GM18498 (cell line): ENCODE measurements at regions not wholly inside any gene's neighbourhood (a gene's known extent, or its start where the extent isn't known, plus 50 kb on each side); places are given as distances from the start of the nearest gene placed in this dataset.

ENCODE experiments used
- ATAC-seq: cut with Tn5 transposase; IDR thresholded peaks from one replicate; pipeline ENCODE4 v1.9.1; 2021; ENCODE audit warnings: mild to moderate bottlenecking, moderate library complexity; ENCODE audit not compliant: unreplicated experiment

DNA sequence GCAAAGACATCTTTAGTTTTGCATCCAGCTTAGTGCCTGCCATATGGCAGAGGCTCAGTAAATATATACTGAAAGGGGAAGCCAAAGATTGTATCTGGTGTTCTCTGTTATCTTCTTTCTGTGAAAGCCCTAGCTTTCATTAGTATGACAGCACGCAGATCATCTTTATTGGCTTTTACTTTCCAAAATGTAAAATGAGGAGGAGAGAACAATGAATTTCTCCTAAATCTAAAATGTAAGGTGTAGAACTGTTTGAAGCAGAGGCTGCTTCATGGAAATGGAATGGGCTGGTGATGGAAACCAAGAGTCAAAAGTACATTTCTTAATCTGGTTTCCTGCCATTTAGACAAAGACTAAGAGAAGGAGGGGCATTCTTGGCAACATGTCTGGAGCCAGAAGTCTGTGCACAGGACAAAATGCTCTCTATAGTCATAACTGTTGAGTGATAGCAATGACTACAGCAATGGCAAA is 1029.9 kb upstream of the PIK3C3 start:
- ATAC-seq: no peak

DNA sequence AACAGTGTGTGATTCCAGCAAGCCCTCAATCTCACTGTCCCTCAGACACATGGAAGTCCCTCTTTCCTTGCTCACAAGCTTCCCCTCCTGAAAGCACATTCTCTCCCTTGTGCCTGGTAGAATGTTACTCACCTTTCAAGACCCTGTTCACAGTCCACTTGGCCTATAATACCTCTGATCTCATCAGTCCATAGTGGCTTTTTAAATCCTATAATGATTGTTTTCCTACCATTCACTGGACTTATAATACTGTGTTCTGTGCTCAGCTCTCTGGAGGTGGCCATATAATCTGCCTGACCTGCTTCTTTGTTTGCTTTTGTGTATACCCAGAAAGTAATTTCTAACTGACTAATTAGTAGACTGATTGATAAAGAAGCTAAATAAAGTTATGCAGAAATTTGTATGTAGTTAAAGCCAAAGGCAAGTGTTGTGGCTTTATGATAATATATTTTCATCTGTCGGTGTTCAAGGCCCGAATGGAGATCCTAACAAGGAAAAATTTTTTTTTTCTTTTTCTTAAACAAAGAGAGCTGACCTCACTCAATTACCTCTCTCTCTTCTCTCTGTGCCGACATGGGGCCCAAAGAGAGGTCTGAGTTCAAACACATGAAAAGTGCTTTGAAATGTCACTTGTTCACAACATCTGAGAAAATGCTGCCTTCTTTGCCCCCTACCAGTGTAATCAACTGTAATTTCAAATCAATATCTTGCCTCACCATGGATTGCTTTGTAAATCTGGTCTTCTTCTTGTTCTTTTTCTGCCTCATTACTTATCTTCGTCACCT is 1033.0 kb upstream of the PIK3C3 start:
- ATAC-seq: no peak

DNA sequence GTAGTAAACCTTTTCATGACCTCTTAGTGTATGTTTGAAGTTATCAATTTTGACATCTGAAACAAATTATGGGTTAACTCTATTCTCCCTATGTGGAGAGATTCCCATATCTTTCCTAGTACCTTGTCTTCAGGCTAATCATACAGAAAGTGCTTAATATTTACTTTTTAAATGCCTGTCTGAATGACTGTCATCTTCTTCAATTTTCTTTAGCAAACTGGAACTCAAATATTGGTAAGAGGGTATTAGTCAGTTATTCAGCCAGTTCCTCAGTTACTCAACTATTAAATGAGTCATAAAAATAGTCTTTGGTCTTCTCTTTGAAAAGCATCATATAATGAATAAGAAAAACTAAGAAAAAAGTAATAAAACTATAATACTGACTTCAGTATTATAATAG is 1038.0 kb upstream of the PIK3C3 start:
- ATAC-seq: no peak

DNA sequence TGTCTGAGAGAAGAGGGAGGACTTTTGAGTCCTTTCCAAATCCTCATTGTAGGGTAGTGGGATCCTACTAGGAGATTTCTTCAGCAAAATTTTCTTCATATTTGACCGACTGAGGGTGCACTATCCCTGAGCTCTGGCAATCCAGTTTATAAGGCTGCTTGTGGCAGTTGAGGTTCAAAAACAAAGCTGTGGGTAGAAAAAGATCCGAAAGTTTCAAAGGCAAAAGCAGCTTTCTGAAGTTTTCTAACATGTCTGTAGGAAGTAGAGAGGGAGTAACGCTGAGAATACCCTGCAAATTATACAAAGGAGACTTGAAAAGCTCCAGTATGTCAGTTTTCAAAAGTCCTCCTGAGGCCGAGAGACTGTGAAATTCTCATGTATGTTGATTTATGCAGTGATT is 1039.3 kb upstream of the PIK3C3 start:
- no peak for ATAC-seq

DNA sequence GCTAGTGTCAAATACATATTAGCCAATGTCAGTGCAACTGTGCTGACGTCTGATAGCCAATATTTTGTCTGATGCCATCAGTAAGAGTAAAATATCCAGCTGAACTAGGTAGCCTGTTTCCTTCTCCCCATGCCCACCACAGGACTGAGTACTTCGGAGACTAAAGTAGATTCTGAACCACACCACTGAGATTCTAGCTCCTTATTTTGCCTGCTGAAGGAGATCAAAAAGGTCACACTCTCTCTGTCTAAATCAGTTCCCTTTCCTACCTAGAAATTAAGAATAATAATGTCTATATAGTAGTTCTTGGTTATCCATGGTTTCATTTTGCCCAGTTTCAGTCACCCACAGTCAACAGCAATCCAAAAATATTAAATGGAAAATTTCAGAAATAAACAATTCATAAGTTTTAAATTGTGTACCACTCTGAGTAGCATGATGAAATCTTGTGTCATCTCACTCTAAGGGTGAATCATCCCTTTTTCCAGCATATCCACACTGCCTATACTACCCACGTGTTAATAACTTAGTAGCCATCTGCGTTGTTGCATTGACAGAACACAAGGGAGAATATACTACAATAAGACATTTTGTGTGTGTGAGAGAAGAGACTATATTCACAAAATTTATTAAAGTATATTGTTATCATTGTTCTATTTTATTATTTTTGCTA is 1043.3 kb upstream of the PIK3C3 start:
- ATAC-seq: no peak

DNA sequence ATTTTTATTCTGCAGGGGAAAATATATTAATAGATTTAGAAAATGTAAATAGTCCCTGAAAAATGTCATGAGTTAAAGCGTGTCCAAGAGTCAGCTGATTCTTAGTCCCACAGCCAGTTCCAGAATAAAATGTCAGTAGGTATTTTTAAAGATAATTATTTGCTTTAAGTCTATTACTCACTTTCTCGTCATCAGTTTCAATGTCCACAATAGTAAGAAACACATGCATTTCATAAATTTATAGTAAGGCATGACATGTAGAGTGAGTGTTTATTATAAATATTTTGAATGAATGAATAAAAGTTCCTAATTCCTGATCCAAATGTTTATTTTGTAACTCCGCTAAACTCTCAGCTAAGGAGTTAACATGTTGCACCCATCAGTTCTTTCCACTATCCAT is 1044.0 kb upstream of the PIK3C3 start:
- no peak for ATAC-seq

DNA sequence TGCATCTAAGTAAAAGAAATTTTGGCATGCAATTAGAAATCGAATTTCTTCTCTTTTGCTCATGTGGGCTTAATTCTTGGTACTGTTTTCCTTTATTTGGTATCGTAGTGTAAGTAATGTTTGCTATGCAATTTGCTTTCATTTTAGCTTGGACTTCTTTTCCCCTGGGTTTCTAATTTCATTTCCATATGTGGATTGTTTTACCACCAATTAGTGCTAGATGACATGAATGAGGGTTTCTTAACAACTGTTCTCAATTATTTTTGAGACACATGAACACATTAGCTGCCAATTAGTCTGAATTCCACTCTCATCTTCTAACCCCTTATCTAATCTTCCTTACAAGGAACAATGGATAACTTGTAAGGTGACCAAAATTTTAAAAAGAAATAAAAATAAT is 1047.2 kb upstream of the PIK3C3 start:
- no peak for ATAC-seq

DNA sequence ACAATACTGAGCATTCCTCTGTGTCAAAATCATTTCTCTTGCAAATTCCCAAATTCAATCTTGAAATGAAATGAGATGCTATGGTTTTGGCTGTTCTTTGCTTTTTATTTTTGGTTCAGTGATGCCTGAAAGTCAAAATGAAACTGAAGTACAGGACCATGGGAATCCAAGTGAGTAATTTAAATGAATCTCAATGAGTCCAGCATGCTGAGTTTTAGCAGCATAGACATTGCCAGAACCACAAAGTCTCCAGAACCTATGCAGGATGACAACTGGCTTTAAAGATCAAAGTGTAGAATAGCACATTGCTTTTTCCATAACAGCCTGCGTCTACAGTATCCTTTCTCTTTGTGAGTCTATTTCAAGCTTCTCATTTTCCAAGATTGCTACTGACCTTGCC is 1050.7 kb upstream of the PIK3C3 start:
- ATAC-seq: no peak

DNA sequence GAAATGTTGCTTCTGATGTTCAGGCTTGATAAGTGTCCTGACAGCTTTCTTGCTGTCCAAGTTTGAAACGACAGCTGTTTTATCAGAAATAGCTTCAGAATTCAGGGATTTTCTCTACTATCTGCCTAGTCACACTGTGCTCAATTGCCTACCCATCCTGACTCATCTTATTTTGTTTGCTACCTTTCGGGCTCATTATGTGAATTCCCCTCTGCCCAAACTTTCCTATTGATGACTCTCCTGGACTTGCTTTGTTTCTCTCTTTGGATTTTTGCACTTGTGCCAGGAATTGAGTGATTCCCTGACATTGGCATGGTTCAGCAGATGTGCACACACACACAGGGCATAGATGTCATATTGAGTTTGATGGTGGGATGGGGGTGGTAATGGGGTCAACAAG is 1052.6 kb upstream of the PIK3C3 start:
- no peak for ATAC-seq

DNA sequence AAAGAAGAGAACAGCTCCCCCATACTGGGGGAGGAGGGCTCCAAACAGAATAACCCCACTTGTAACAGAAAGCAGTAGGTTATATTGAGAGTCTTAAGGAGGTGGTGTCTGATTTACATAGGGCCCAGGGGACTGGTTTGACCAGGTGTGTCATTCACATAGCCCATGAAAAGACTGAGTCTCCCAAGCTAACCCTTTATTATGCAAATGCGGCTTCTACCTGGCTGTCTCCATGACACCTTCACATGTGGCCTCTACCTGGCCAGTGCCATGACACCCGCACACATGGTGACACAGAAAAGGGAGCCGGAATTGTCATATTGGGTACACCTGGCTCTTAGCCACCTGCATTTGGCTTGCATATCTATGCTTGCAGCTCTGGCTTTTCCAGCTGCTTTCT is 1057.2 kb upstream of the PIK3C3 start:
- no peak for ATAC-seq

DNA sequence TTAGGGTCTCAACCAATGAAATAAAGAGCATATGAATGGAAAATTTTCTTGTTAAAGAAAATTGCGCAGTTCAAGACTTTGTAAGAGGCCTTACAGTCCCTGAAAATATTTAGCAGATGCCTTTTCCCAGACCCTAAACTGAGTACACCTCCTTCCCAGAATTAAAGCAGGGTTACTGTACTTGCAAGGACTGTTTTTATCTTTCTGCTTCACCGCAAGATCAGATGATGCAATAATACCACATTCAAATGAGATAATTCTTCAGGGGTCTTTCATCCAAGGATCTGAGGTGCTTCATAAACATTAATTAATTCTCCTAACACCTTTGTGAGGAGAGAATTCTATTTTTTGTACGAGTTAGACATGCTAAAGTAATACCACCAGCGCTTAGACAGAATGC is 1071.8 kb upstream of the PIK3C3 start:
- no peak for ATAC-seq

DNA sequence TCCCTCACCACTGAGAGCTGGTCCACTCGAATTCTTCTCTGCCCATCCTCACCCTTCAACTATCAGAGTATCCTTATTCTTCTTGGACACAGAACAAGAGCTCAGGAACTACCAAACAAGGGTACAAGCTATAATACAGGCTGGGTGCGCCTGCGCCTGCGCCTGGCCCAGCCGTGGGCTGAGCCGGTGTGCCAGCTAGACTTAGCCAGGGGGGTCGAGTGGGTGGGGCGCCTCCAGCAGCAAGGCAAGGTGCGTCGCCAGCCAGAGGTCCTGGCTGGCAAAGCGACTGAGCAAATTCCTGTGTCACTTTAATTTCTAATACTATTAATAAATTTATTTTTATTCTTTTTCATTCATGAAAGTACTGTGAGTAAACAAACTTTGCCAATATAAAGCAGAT is 1072.6 kb upstream of the PIK3C3 start:
- ATAC-seq: no peak

DNA sequence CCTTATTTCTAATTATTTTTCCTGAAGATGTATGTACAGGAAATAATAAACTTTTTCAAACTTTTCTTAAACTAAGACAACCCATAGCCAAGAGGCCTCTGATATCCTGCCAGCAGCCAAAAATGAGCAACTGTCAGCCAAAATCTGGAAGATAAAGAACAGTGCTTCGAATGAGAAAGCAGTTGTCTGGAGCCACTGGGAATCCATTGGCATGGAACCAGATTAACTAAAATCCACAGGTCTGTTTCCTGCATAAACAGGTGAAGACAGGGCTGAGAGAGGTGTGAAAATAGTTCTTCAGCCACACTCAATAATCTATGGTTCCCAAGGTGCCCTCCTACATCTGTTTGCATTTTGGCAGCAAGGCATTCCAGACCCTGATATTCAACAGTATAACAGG is 1076.7 kb upstream of the PIK3C3 start:
- no peak for ATAC-seq

DNA sequence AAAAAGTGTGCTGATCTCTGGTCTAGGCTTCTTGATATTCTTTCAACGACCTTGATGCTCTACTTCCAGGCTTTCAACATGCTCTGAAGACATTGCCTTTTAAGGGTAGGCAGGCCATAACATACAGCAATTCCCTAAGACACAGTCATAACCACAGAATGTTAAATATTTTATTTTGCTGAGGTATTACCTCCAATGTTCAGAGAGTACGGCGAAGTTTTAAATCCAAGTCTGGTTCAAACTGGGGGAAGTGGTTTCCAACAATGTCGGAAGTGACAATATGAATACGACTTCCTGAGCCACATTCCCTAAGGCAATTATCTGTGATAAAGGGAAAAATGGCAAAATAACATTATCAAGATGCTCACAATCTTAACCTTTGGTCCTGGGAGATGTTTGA is 1077.9 kb upstream of the PIK3C3 start:
- ATAC-seq: no peak

DNA sequence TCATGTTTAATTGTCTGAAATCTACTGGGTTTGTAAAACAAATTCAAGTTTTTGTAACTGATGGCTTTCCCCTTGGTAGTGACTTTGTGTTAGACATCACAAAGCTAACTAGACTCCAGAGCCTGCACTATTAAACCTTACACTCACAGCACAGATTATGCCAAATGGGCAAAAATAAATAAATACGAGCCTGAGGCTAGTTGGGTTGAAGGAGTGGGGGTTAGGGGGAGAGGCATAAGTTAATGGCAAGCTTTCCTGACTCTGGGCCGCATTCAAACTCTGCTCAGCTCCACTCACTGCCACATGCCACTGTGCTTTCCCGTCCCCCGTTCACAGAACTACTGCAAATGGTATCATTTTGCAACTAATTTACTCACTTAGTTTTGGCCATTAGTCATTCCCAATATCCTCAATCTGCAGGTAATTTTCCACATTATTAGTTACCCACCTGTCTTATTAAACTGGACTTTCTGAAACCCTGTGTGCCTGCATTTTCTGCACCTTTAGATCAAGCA is 1079.9 kb upstream of the PIK3C3 start:
- ATAC-seq: no peak

DNA sequence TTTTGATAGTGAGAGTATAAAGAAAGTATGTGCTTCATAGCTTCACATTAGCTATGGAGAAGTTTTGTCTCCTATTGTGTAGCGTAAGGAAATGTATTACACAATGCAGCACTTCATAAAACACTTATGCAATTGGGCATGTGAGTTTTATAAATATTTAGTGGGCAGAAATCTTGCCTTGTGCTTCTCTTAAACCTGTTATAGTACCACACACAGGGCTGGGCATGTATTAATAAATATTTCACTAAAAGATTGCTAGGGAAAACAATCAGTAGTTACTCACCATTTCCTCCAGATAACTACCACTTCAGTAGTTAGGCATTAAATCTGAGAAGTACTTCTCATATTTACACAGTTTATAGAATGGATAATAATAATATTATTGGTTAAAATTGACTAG is 1080.8 kb upstream of the PIK3C3 start:
- no peak for ATAC-seq

DNA sequence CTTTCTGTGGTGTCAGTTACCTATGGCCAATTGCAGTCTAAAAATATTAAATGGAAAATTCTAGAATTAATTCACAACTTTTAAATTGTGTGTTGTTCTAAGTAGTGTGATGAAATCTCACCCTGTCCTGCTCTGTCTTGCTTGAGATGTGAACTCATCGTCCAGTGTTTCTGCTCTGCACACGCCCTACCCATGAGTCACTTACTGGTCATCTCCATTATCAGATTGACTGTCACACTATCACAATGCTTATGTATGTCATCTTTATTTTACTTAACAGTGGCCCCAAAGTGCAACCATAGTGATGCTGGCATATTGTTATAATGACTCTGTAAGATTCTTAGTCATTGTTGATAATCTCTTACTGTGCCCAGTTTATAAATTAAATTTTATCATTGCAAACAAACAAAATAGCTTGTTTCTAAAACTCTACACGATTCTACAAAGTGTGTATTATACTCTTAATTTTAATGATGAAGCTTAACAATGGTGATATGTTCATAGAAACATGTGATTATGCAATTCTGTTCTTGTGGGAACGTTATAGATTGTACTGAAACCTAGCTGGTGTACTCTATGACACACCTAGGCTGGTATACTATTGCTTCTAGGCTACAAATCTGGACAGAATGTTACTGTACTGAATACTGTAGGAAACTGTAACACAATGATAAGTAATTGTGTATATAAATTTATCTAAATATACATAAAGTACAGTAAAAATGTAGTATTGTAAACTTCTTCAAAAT is 1086.8 kb upstream of the PIK3C3 start:
- ATAC-seq: no peak

DNA sequence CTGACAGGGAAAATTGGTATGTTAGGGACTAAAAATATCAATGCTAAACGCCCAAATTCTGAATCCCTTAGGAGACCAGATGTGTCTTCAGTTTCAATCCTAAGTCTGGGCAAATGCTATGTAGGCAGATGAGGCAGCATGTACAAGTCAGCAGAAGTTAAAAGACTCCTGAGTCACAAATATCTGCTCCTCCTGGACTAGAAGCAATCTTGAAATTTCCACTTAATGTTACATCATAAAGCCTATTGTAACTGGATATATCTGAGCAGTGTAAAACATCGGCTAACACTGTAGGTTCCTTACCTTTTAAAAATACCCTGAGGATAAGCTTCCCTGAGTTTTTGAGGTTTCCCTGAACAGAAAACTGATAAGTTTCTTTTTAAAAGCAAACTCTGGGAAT is 1087.6 kb upstream of the PIK3C3 start:
- no peak for ATAC-seq

DNA sequence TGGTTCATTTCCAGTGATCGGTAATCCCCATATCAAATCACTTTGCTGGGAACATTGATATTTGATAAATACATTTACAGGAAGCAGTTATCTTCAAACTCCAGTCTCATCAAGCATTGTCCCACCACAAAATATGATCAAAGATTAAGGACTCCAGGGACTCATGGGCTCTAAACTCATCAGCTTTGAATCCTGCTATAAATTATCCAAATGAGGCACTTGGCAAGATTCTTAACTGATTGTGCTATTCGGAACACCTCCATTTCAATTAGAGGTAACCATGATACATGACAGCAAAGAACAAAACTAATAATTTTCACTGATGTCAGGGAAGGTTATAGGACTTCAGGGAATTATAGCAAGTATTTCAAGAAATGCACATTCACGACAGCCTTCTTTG is 1088.1 kb upstream of the PIK3C3 start:
- ATAC-seq: no peak

DNA sequence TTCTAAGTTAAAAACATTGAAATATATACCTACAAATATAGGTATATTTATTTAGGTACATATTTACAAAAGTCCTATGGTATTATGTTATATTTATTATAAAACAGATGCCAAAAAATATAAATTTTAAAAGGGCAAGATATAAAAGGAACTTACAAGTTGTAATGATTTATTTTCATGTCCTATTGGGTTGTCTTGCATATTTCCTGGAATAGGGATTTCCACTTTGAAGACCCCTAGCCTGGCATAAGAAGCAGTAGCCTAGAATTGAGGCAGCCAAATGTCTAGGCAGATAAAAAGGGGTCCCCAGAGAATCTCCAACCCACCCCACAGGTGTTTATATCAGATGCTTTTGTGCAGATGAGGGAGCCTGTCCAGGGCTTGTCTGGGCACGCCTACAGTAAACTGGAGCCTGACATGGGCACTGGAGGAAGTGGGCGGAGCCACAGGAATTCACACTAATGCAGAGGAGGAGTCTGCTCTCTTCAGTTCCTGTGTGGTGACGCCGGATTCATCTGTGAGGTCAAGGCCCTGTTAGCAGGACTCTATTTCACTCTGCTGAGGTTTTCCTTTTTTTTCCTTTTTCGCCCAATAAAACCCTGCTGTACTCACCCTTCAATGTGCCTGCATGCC is 1088.9 kb upstream of the PIK3C3 start:
- no peak for ATAC-seq

DNA sequence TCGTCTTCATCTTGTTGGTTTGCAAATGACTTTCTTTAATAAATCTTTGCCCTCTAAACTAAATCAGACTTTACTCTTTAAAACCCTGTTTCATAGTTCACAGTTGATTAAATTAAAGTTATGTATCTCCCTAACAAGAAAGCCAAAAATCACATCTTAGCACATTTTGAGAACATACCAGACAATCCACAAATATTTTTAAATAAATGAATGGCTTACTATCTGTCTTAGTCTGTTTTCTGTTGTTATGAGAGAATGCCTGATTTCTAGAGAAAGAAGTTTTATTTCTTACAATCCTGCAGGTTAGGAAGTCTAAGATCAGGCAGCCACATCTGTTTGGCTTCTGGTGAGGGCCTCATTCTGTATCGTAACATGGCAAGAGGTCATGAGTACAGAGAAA is 1090.2 kb upstream of the PIK3C3 start:
- ATAC-seq: no peak
